ENCODE measurements at regions not wholly inside any gene's neighbourhood (a gene's known extent, or its start where the extent isn't known, plus 50 kb on each side); places are given as distances from the start of the nearest gene placed in this dataset.

- DNase-seq: no peak
- peaks cover 17% of the 10 kb centered on the region for H3K27me3 Mint-ChIP-seq
- CTCF ChIA-PET: no interaction called here
These were observed 63.9 kb upstream of the SORCS3 start for GRCh38 chr10:104577163-104577562.

GRCh38 chr10:104577861-104578521 is 63.1 kb upstream of the SORCS3 start:
- no peak for DNase-seq
- Mint-ChIP-seq H3K4me3 (no peak overlapping the region), H3K4me1 (ENCODE audit: low read depth) (peaks cover 4% of the 10 kb centered on the region), H3K9me3 (no peaks in the 10 kb centered on the region), H3K36me3 (ENCODE audit: low read depth) (no peaks in the 10 kb centered on the region), H3K27ac (no peak overlapping the region), H3K27me3 (peaks cover 16% of the 10 kb centered on the region)
- ATAC-seq: no peak
- intact Hi-C loops (cut with micrococcal nuclease): no loop called here
- POLR2A ChIA-PET: no interaction called here
- TF ChIP-seq CTCF (IDR thresholded peaks at IDR 0.05): no peak
- CTCF ChIA-PET: interaction anchor here (0.9 to 2.2 kb wide), 2 partner anchors 41 to 171 kb away, joined by 3 to 7 read pairs; no protein-coding TSS in a partner anchor

More at GRCh38 chr10:104577163-104577562, 63.9 kb upstream of the SORCS3 start:
- Mint-ChIP-seq H3K27ac (no peak overlapping the region), H3K36me3 (ENCODE audit: low read depth) (no peaks in the 10 kb centered on the region), H3K9me3 (no peaks in the 10 kb centered on the region), H3K4me3 (no peak overlapping the region), H3K4me1 (ENCODE audit: low read depth) (peaks cover 4% of the 10 kb centered on the region)
- ATAC-seq: no peak
- intact Hi-C loops (cut with micrococcal nuclease): no loop called here
- no peak for TF ChIP-seq CTCF (IDR thresholded peaks at IDR 0.05)
- POLR2A ChIA-PET: no interaction called here

GRCh38 chr10:104578671-104579070 is 62.4 kb upstream of the SORCS3 start:
- ChIA-PET POLR2A (no interaction called here), CTCF (interaction anchor here (0.6 to 2.2 kb wide), 4 partner anchors 41 to 1189 kb away, joined by 3 to 7 read pairs (median 3); no protein-coding TSS in a partner anchor)
- ATAC-seq (no peak), DNase-seq (no peak)
- Mint-ChIP-seq H3K27ac (no peak overlapping the region), H3K4me1 (ENCODE audit: low read depth) (peaks cover 4% of the 10 kb centered on the region), H3K27me3 (peaks cover 16% of the 10 kb centered on the region), H3K36me3 (ENCODE audit: low read depth) (no peaks in the 10 kb centered on the region), H3K4me3 (no peak overlapping the region), H3K9me3 (no peaks in the 10 kb centered on the region)
- intact Hi-C loops (cut with micrococcal nuclease): no loop called here
- no peak for TF ChIP-seq CTCF (IDR thresholded peaks at IDR 0.05)

- ChIA-PET CTCF (interaction anchor here (0.6 to 2.4 kb wide), 8 partner anchors 10 to 1190 kb away, joined by 3 to 17 read pairs (median 4); no protein-coding TSS in a partner anchor), POLR2A (no interaction called here)
These were observed 62.0 kb upstream of the SORCS3 start for GRCh38 chr10:104579136-104579535.

More at GRCh38 chr10:104579136-104579535, 62.0 kb upstream of the SORCS3 start:
- H3K4me1 Mint-ChIP-seq (ENCODE audit: low read depth): peaks cover 4% of the 10 kb centered on the region
- H3K4me3 Mint-ChIP-seq: no peak overlapping the region
- H3K27ac Mint-ChIP-seq: no peak overlapping the region
- ATAC-seq (no peak), DNase-seq (no peak)
- TF ChIP-seq CTCF (IDR thresholded peaks at IDR 0.05): no peak
- intact Hi-C loops (cut with micrococcal nuclease): no loop called here
- H3K9me3 Mint-ChIP-seq: no peaks in the 10 kb centered on the region
- H3K27me3 Mint-ChIP-seq: peaks cover 16% of the 10 kb centered on the region
- H3K36me3 Mint-ChIP-seq (ENCODE audit: low read depth): no peaks in the 10 kb centered on the region

Data from activated CD8-positive, alpha-beta T cell treated with anti-CD3 and anti-CD28 coated beads for 36 hours (primary cell).